Breast epithelium (tissue), 3 donors: ENCODE measurements at regions not wholly inside any gene's neighbourhood (a gene's known extent, or its start where the extent isn't known, plus 50 kb on each side); places are given as distances from the start of the nearest gene placed in this dataset.

ENCODE experiments used
- POLR2A ChIP-seq: fragments of 450-650 bp; IDR thresholded peaks from one replicate; pipeline ENCODE4 v1.6.1; 2016; ENCODE audit warnings: antibody characterized with exemption, mild to moderate bottlenecking, moderate library complexity
- TF ChIP-seq, protein P1 (sequence below), 3 donors: fragments of 450-650 bp; IDR thresholded peaks; one replicate each; pipeline ENCODE4 v1.5.1; 2016 to 2017; ENCODE audit warnings: antibody characterized with exemption in 3 of 3, mild to moderate bottlenecking in 3 of 3, moderate library complexity in 3 of 3

DNA sequence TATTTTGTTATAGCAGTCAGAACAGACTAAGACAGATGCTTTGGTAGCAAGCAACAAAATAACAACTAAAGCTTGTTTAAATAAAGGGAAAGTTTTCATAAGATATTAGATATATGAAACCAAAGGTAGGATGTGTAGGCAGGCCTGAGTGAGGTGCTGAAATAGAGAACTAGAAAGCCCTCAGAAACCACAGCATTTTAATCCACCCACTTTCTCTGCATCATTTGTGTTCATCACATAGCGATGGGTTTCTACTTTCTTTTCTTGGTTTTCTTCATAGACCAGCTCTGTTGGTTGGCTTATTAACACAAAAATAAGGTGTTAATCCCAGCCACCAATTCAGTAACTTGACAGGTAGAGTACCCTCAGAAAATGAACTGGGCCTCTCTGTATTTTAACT lies 58.6 kb downstream of the RPS12 start:
- TF ChIP-seq POLR2A = no peak
- TF ChIP-seq, protein P1, sequence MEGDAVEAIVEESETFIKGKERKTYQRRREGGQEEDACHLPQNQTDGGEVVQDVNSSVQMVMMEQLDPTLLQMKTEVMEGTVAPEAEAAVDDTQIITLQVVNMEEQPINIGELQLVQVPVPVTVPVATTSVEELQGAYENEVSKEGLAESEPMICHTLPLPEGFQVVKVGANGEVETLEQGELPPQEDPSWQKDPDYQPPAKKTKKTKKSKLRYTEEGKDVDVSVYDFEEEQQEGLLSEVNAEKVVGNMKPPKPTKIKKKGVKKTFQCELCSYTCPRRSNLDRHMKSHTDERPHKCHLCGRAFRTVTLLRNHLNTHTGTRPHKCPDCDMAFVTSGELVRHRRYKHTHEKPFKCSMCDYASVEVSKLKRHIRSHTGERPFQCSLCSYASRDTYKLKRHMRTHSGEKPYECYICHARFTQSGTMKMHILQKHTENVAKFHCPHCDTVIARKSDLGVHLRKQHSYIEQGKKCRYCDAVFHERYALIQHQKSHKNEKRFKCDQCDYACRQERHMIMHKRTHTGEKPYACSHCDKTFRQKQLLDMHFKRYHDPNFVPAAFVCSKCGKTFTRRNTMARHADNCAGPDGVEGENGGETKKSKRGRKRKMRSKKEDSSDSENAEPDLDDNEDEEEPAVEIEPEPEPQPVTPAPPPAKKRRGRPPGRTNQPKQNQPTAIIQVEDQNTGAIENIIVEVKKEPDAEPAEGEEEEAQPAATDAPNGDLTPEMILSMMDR (IDR thresholded peaks at IDR 0.05) = no peak
